Right cardiac atrium (tissue), 5 donors: ENCODE measurements at regions not wholly inside any gene's neighbourhood (a gene's known extent, or its start where the extent isn't known, plus 50 kb on each side); places are given as distances from the start of the nearest gene placed in this dataset.

Experiments used
- ATAC-seq, 2 donors: fragments of 200-7000 bp; cut with Tn5 transposase; one replicate each; pipeline versions ENCODE4 v1.8.0 to v1.9.1; 2020; ENCODE audit warnings: moderate library complexity in 2 of 2, mild to moderate bottlenecking in 1 of 2
- DNase-seq, 3 donors: peaks; one replicate each; pipeline ENCODE4 v3.0.0-alpha.2; 2020
- H3K27ac ChIP-seq: one replicate; pipeline ENCODE4 v1.5.1; 2013; ENCODE audit warnings: mild to moderate bottlenecking, low read length, control low read depth, moderate library complexity
- H3K27me3 ChIP-seq: one replicate; pipeline ENCODE4 v1.6.1; 2013; ENCODE audit not compliant: control insufficient read depth, insufficient read depth
- H3K4me1 ChIP-seq: one replicate; pipeline ENCODE4 v1.6.1; 2013; ENCODE audit warnings: low read length; ENCODE audit not compliant: control insufficient read depth, insufficient read depth
- H3K4me3 ChIP-seq: one replicate; pipeline ENCODE4 v1.5.1; 2013; ENCODE audit warnings: low read length, control low read depth
- H3K9me3 ChIP-seq: one replicate; pipeline ENCODE4 v1.6.1; 2013; ENCODE audit warnings: low read length; ENCODE audit not compliant: control insufficient read depth
- WGBS: extraction: QIAGEN DNeasy Blood & Tissue Kit; methylation state at CpG from one replicate; pipeline ENCODE4 v1.1.7; 2013; 5-methylcytosine and 5-hydroxymethylcytosine counted together
- intact Hi-C, 4 donors: fragments of 100-400 bp; cut with DNase I; formaldehyde crosslinking; loops; one replicate each; pipeline versions ENCODE4 v1.11.0 to v1.14.0; 2022 to 2023
- donor health status: healthy with polysubstance abuse.
- donor health status: DM: no; HTN: yes; CAD: no.
- donor health status: DM: no; HTN: no; CAD: no.
- donor health status: DM: no; HTN: yes; CAD: no; lungs with severe emphysema.
- donor health status: DM: yes; HTN: yes; CAD: no.

- ATAC-seq: no peak
- H3K4me3 ChIP-seq: no peak overlapping the region
- no peaks in the 10 kb centered on the region for H3K27me3 ChIP-seq
- 87% methylated on average over 4 of the region's 4 CpGs for WGBS
- DNase-seq: no peak
- intact Hi-C loops: no loop called here
- H3K9me3 ChIP-seq: peaks cover 2% of the 10 kb centered on the region
- no peaks in the 10 kb centered on the region for H3K4me1 ChIP-seq
- H3K27ac ChIP-seq: no peak overlapping the region
Observed at GRCh38 chr3:99110401-99110800, 208.9 kb upstream of the DCBLD2 start.

- H3K4me3 ChIP-seq: no peak overlapping the region
- H3K27ac ChIP-seq: no peak overlapping the region
- H3K4me1 ChIP-seq: no peaks in the 10 kb centered on the region
- no peaks in the 10 kb centered on the region for H3K9me3 ChIP-seq
- WGBS: 13% methylated on average over 2 of the region's 2 CpGs
- H3K27me3 ChIP-seq: no peaks in the 10 kb centered on the region
- DNase-seq (no peak), ATAC-seq (peak; percentile 51 to 65)
- intact Hi-C loops: no loop called here
Observed at GRCh38 chr3:99108508-99108907, 207.0 kb upstream of the DCBLD2 start.

- H3K27me3 ChIP-seq: no peaks in the 10 kb centered on the region
- intact Hi-C loops: no loop called here
- no peak overlapping the region for H3K4me3 ChIP-seq
- WGBS: 74% methylated on average over 2 of the region's 2 CpGs
- no peaks in the 10 kb centered on the region for H3K4me1 ChIP-seq
- no peaks in the 10 kb centered on the region for H3K9me3 ChIP-seq
- ATAC-seq: no peak
- DNase-seq: no peak
- H3K27ac ChIP-seq: no peak overlapping the region
Observed at GRCh38 chr3:99094606-99095005, 193.1 kb upstream of the DCBLD2 start.

DNA sequence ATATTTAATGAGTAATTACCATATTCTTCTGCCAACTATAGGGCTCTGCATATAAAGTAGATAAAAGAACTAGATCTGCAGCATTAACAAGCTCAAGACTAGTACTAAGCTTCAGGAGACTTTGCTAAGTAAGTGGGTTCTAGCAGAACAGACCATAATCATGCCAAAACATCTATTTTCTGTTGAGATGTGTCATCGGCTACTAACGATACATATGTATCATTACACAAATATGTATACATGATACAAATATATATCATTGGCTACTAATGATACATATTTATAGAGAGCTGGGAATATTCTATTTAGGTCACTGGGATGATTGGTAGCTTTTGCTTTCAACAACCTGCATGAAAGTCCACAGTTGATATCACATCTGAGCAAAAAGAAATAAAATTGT lies 185.8 kb upstream of the DCBLD2 start:
- intact Hi-C loops: no loop called here
- no peak for ATAC-seq
- no peak for DNase-seq
- no peaks in the 10 kb centered on the region for H3K4me1 ChIP-seq
- H3K27me3 ChIP-seq: no peaks in the 10 kb centered on the region
- no peak overlapping the region for H3K4me3 ChIP-seq
- no peaks in the 10 kb centered on the region for H3K9me3 ChIP-seq
- H3K27ac ChIP-seq: no peak overlapping the region
- 89% methylated on average over 2 of the region's 2 CpGs for WGBS

DNA sequence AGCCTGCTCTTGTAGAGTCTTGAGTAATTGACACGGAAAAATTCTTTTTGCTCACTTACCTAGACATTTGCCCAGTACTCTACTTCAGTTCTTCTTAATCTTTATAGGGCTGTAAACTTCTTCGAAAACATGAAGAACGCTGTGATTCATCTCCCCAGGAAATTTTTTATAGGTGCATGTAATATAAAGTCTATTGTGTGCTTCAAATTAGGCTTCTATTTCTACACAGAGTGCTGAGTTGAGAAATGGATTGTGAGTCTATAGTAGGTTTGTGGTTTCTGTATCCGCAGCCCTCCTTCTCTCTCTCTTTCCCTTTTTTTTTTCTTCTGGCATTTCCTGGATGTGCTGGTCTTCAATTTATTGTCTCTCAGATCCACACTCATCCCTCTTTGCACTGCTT lies 183.3 kb upstream of the DCBLD2 start:
- ATAC-seq (no peak), DNase-seq (no peak)
- Histone ChIP-seq H3K4me3 (no peak overlapping the region), H3K4me1 (no peaks in the 10 kb centered on the region), H3K27me3 (no peaks in the 10 kb centered on the region), H3K27ac (no peak overlapping the region), H3K9me3 (no peaks in the 10 kb centered on the region)
- intact Hi-C loops: no loop called here
- 83% methylated on average over 4 of the region's 4 CpGs for WGBS

- Histone ChIP-seq H3K4me3 (no peak overlapping the region), H3K4me1 (no peaks in the 10 kb centered on the region), H3K27ac (no peak overlapping the region), H3K9me3 (no peaks in the 10 kb centered on the region), H3K27me3 (no peaks in the 10 kb centered on the region)
- ATAC-seq (no peak), DNase-seq (no peak)
- intact Hi-C loops: no loop called here
- WGBS: 85% methylated on average over 2 of the region's 2 CpGs
Observed at GRCh38 chr3:99084156-99084555, 182.7 kb upstream of the DCBLD2 start.

DNA sequence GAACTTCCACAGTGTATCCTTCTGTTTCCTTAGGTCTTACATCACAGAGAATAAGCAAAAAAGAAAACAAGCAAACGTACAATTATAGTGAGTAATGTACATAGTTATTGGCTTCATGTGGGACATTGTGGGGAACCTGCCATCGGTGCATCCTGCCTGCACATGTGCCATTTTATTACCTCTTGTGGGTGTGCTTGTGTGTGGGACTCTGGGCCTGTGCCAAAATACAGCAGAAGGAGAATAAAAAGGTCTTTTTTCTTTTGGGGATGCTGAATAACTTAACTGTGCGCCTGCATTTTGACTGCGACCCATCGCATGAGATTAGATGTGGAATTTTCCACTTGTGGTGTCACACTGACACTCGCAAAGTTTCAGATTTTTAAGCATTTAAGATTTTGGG lies 169.6 kb upstream of the DCBLD2 start:
- 83% methylated on average over 6 of the region's 6 CpGs for WGBS

DNA sequence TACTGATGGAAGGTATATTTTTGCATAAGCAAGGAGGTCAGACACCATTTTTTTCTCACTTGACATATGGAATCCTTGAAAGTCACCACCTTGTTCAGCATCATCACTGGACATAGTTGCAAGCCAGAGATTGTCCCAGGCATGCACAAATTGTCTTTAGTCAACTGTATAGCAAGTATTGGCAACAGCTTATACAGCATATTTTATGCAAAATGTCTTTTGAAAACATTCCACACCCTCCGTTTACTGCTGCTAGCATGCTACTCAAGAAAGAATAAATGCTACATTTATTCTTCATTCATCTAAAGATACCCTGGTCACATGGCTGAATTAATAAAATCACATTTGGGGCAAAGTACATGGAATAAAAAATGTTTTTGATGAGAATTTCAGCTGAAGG lies 168.5 kb upstream of the DCBLD2 start:
- no peaks in the 10 kb centered on the region for H3K27me3 ChIP-seq
- DNase-seq: no peak
- intact Hi-C loops: no loop called here
- no peak overlapping the region for H3K4me3 ChIP-seq
- H3K27ac ChIP-seq: no peak overlapping the region
- no peak for ATAC-seq
- WGBS: 64% methylated on average over 1 of the region's 1 CpG
- no peaks in the 10 kb centered on the region for H3K4me1 ChIP-seq
- no peaks in the 10 kb centered on the region for H3K9me3 ChIP-seq

More for the DNA sequence above, 169.6 kb upstream of the DCBLD2 start:
- intact Hi-C loops: no loop called here
- ATAC-seq: no peak
- Histone ChIP-seq H3K4me3 (no peak overlapping the region), H3K9me3 (no peaks in the 10 kb centered on the region), H3K4me1 (no peaks in the 10 kb centered on the region), H3K27me3 (no peaks in the 10 kb centered on the region), H3K27ac (no peak overlapping the region)
- no peak for DNase-seq

DNA sequence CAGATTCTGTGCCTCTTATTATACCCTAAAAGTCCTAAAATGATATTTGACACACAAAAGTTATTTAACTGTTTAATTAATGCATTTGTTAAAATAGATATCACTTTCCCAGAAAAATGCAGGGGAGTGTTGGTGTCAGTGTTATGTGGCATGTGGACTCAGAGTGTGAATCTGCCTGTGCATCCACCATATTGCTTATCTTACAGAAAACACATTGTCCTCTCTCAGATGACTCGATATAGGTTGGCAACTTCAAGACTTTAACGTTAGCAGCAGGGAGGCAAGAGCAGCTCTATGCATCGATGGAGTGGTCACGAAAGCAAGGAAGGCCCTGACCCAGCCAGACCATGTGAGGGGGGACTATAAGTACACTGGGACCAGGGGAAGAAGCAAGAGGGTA lies 165.4 kb upstream of the DCBLD2 start:
- WGBS: 73% methylated on average over 4 of the region's 4 CpGs
- Histone ChIP-seq H3K4me1 (no peaks in the 10 kb centered on the region), H3K27ac (no peak overlapping the region), H3K4me3 (no peak overlapping the region), H3K9me3 (no peaks in the 10 kb centered on the region), H3K27me3 (no peaks in the 10 kb centered on the region)
- no peak for ATAC-seq
- intact Hi-C loops: no loop called here
- no peak for DNase-seq

- DNase-seq: no peak
- H3K4me1 ChIP-seq: no peaks in the 10 kb centered on the region
- ATAC-seq: no peak
- intact Hi-C loops: no loop called here
- no peaks in the 10 kb centered on the region for H3K9me3 ChIP-seq
- no peak overlapping the region for H3K27ac ChIP-seq
- H3K27me3 ChIP-seq: no peaks in the 10 kb centered on the region
- no peak overlapping the region for H3K4me3 ChIP-seq
- WGBS: 54% methylated on average over 1 of the region's 1 CpG
Observed at GRCh38 chr3:99049164-99049563, 147.7 kb upstream of the DCBLD2 start.

DNA sequence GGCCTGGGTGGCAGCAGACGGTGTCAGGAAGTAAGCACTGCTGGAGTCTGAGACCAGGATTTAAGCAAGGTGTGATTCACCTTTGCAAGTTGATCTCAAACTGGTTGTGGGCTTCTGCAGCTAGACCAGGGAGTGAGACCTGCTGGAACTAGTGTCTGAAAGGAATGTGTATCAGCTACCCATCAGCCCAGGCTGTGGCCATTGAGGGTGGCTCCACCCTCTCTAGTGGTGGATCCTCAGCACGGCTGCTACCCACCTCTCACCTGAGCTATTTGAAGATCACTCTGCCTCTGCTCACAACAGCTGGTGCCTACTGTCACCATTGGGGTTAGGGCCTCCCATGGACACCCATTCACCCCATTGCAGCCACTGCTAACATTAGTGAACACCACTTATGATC lies 140.3 kb upstream of the DCBLD2 start:
- no peak for ATAC-seq
- H3K27me3 ChIP-seq: no peaks in the 10 kb centered on the region
- H3K4me1 ChIP-seq: no peaks in the 10 kb centered on the region
- DNase-seq: no peak
- 84% methylated on average over 2 of the region's 2 CpGs for WGBS
- intact Hi-C loops: no loop called here
- no peak overlapping the region for H3K4me3 ChIP-seq
- no peaks in the 10 kb centered on the region for H3K9me3 ChIP-seq
- no peak overlapping the region for H3K27ac ChIP-seq

DNA sequence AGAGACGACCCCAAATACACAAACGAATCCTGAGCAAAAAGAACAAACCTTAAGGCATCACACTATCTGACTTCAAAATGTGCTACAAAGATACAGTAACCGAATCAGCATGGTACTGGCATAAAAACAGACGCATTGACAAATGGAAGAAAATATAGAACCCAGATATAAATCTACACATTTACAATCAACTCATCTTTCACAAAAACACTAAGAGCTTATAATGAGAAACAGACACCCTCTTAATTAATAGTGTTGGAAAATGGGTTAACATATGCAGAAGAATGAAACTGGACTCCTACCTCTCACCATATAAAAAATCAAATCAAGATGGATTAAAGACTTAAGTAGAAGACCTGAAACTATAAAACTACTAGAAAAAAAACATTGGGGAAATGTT lies 130.3 kb upstream of the DCBLD2 start:
- Histone ChIP-seq H3K4me1 (no peaks in the 10 kb centered on the region), H3K27me3 (no peaks in the 10 kb centered on the region), H3K27ac (no peak overlapping the region), H3K9me3 (no peaks in the 10 kb centered on the region), H3K4me3 (no peak overlapping the region)
- ATAC-seq (no peak), DNase-seq (no peak)
- 76% methylated on average over 4 of the region's 4 CpGs for WGBS
- intact Hi-C loops: no loop called here
